Activated B cell treated with CpG ODN at 0.5 μM for 24 hours (primary cell): ENCODE measurements at regions not wholly inside any gene's neighbourhood (a gene's known extent, or its start where the extent isn't known, plus 50 kb on each side); places are given as distances from the start of the nearest gene placed in this dataset.

Experiments
- ATAC-seq: fragments of 200-7000 bp; cut with Tn5 transposase; one replicate; pipeline ENCODE4 v1.10.0; 2021; ENCODE audit warnings: low read depth, mild to moderate bottlenecking, moderate library complexity
- CTCF ChIA-PET: fragments of 350-600 bp; sonication (Branson Sonifier 250); formaldehyde crosslinking; loops from one replicate; lab custom pipeline; 2021; ENCODE audit warnings: antibody characterized with exemption; lab: Charles Lee
- POLR2A ChIA-PET: fragments of 350-600 bp; sonication (Branson Sonifier 250); formaldehyde crosslinking; loops from one replicate; lab custom pipeline; 2021; ENCODE audit warnings: antibody characterized with exemption; lab: Charles Lee
- DNase-seq: peaks from one replicate; pipeline ENCODE4 v3.0.0; 2022
- H3K27ac Mint-ChIP-seq: one replicate; pipeline ENCODE4 v1.8.0; 2020; ENCODE audit warnings: mixed read lengths
- H3K27me3 Mint-ChIP-seq: one replicate; pipeline ENCODE4 v1.8.0; 2021; ENCODE audit warnings: mixed read lengths
- H3K36me3 Mint-ChIP-seq: one replicate; pipeline ENCODE4 v1.8.0; 2021; ENCODE audit warnings: low read depth, mixed read lengths
- H3K4me1 Mint-ChIP-seq: one replicate; pipeline ENCODE4 v1.8.0; 2021; ENCODE audit warnings: mixed read lengths
- H3K4me3 Mint-ChIP-seq: one replicate; pipeline ENCODE4 v1.8.0; 2020; ENCODE audit warnings: mild to moderate bottlenecking, mixed read lengths
- H3K9me3 Mint-ChIP-seq: one replicate; pipeline ENCODE4 v1.8.0; 2020; ENCODE audit warnings: mixed read lengths
- CTCF ChIP-seq: fragments of 200-600 bp; IDR thresholded peaks from one replicate; pipeline ENCODE4 v1.8.0; 2022; ENCODE audit warnings: antibody characterized with exemption, mild to moderate bottlenecking
- intact Hi-C: fragments of 100-400 bp; cut with micrococcal nuclease; formaldehyde crosslinking; loops from one replicate; pipeline ENCODE4 v1.15.1; 2024

DNA sequence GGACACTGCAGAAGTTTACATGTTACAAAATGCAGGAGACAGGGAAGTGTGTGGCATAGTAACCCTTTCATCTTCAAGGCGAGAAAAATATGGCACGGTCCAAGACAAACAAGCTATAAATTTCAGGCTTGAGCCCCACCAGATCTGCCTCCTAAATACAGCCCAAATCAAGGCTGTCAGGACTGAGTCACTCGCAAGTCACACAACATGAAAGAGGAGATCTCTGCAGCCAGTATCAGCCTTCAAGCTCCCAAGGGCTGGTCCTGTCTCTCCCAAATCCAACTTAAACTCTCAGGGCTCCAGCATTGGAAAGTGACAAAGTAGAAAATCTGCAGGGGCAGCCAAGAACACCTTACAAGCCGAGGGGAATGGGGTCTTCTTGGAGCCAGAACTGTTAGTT, 106.3 kb upstream of the GATA6 start:
- H3K4me3 Mint-ChIP-seq = no peak overlapping the region
- CTCF ChIA-PET = no interaction called here
- DNase-seq (no peak), ATAC-seq (no peak)
- H3K9me3 Mint-ChIP-seq = no peaks in the 10 kb centered on the region
- H3K36me3 Mint-ChIP-seq = no peaks in the 10 kb centered on the region
- intact Hi-C loops = no loop called here
- no peak for TF ChIP-seq CTCF
- POLR2A ChIA-PET = no interaction called here
- H3K4me1 Mint-ChIP-seq = no peaks in the 10 kb centered on the region
- H3K27me3 Mint-ChIP-seq = no peaks in the 10 kb centered on the region
- H3K27ac Mint-ChIP-seq = no peak overlapping the region

GRCh38 chr18:22063672-22064071, 105.7 kb upstream of the GATA6 start:
- intact Hi-C loops = no loop called here
- no peaks in the 10 kb centered on the region for H3K4me1 Mint-ChIP-seq
- no peaks in the 10 kb centered on the region for H3K36me3 Mint-ChIP-seq
- ATAC-seq = no peak
- no peak for DNase-seq
- ChIA-PET POLR2A (no interaction called here), CTCF (no interaction called here)
- no peaks in the 10 kb centered on the region for H3K9me3 Mint-ChIP-seq
- no peak overlapping the region for H3K4me3 Mint-ChIP-seq
- H3K27me3 Mint-ChIP-seq = no peaks in the 10 kb centered on the region
- H3K27ac Mint-ChIP-seq = no peak overlapping the region
- no peak for TF ChIP-seq CTCF

GRCh38 chr18:22064581-22064980, 104.8 kb upstream of the GATA6 start:
- H3K27ac Mint-ChIP-seq = no peak overlapping the region
- TF ChIP-seq CTCF = no peak
- H3K4me1 Mint-ChIP-seq = no peaks in the 10 kb centered on the region
- H3K4me3 Mint-ChIP-seq = no peak overlapping the region
- no peaks in the 10 kb centered on the region for H3K27me3 Mint-ChIP-seq
- ATAC-seq = no peak
- no peaks in the 10 kb centered on the region for H3K9me3 Mint-ChIP-seq
- no peaks in the 10 kb centered on the region for H3K36me3 Mint-ChIP-seq
- intact Hi-C loops = no loop called here
- CTCF ChIA-PET = no interaction called here
- no peak for DNase-seq
- POLR2A ChIA-PET = no interaction called here

- no peak overlapping the region for H3K4me3 Mint-ChIP-seq
- ChIA-PET POLR2A (no interaction called here), CTCF (no interaction called here)
- no peaks in the 10 kb centered on the region for H3K9me3 Mint-ChIP-seq
- no peak overlapping the region for H3K27ac Mint-ChIP-seq
- no peak for TF ChIP-seq CTCF
- DNase-seq (no peak), ATAC-seq (no peak)
- intact Hi-C loops = no loop called here
- no peaks in the 10 kb centered on the region for H3K27me3 Mint-ChIP-seq
- H3K36me3 Mint-ChIP-seq = no peaks in the 10 kb centered on the region
- H3K4me1 Mint-ChIP-seq = no peaks in the 10 kb centered on the region
These were observed 104.1 kb upstream of the GATA6 start for GRCh38 chr18:22065311-22065710.

- intact Hi-C loops = no loop called here
- H3K36me3 Mint-ChIP-seq = no peaks in the 10 kb centered on the region
These were observed 103.3 kb upstream of the GATA6 start for GRCh38 chr18:22066083-22066485.

More at GRCh38 chr18:22066083-22066485, 103.3 kb upstream of the GATA6 start:
- Mint-ChIP-seq H3K4me3 (no peak overlapping the region), H3K4me1 (no peaks in the 10 kb centered on the region), H3K27me3 (no peaks in the 10 kb centered on the region), H3K9me3 (no peaks in the 10 kb centered on the region), H3K27ac (no peak overlapping the region)
- CTCF ChIA-PET = no interaction called here
- POLR2A ChIA-PET = no interaction called here
- no peak for ATAC-seq
- no peak for TF ChIP-seq CTCF
- DNase-seq = no peak
